Neural cell (in vitro differentiated cells): ENCODE measurements at regions not wholly inside any gene's neighbourhood (a gene's known extent, or its start where the extent isn't known, plus 50 kb on each side); places are given as distances from the start of the nearest gene placed in this dataset.

Experiments used
- H2AFZ ChIP-seq: fragments of 200-600, 300-800 bp; sonication (generic), shearing (Covaris generic); 2 replicates; pipeline ENCODE4 v1.6.0; 2014; ENCODE audit warnings: low read depth, mild to moderate bottlenecking, antibody characterized with exemption, low read length, moderate library complexity
- H3F3A ChIP-seq: fragments of 200-600 bp; shearing (Covaris generic); 2 replicates; pipeline ENCODE4 v1.6.1; 2016; ENCODE audit warnings: mild to moderate bottlenecking, moderate library complexity, mixed read lengths, antibody characterized with exemption, low read length; ENCODE audit not compliant: insufficient read depth, poor library complexity, severe bottlenecking
- H3K27ac ChIP-seq: fragments of 200-600, 300-800 bp; sonication (generic), shearing (Covaris generic); 2 replicates; pipeline ENCODE4 v1.5.1; 2014; ENCODE audit warnings: mild to moderate bottlenecking, low read length, moderate library complexity
- H3K27me3 ChIP-seq: fragments of 300-800, 200-600 bp; sonication (generic), shearing (Covaris generic); 2 replicates; pipeline ENCODE4 v1.6.0; 2014; ENCODE audit warnings: mild to moderate bottlenecking, low read depth, low read length, moderate library complexity; ENCODE audit not compliant: insufficient read depth
- H3K36me3 ChIP-seq: fragments of 300-800, 200-600 bp; sonication (generic), shearing (Covaris generic); 2 replicates; pipeline ENCODE4 v1.5.1; 2014; ENCODE audit warnings: mild to moderate bottlenecking, antibody characterized with exemption, low read length, moderate library complexity; ENCODE audit not compliant: insufficient read depth
- H3K4me2 ChIP-seq: fragments of 300-800, 200-600 bp; sonication (generic), shearing (Covaris generic); 2 replicates; pipeline ENCODE4 v1.6.0; 2014; ENCODE audit warnings: mild to moderate bottlenecking, low read length
- H3K4me3 ChIP-seq: fragments of 300-800, 200-600 bp; sonication (generic), shearing (Covaris generic); 2 replicates; pipeline ENCODE4 v1.5.1; 2014; ENCODE audit warnings: mild to moderate bottlenecking, low read length, moderate library complexity
- H3K79me2 ChIP-seq: fragments of 200-600 bp; shearing (Covaris generic); replicated peaks from 2 replicates; pipeline ENCODE4 v1.6.0; 2014; ENCODE audit warnings: mild to moderate bottlenecking, low read length, moderate library complexity; ENCODE audit not compliant: insufficient read depth
- H3K9ac ChIP-seq: fragments of 300-800, 200-600 bp; sonication (generic), shearing (Covaris generic); 2 replicates; pipeline ENCODE4 v1.6.1; 2016; ENCODE audit warnings: mild to moderate bottlenecking, low read length, mixed read lengths
- H3K9me2 ChIP-seq: fragments of 200-600 bp; shearing (Covaris generic); 2 replicates; pipeline ENCODE4 v1.6.1; 2016; ENCODE audit warnings: mild to moderate bottlenecking, low read length, mixed read lengths; ENCODE audit not compliant: insufficient read depth
- H3K9me3 ChIP-seq: fragments of 200-600, 300-800 bp; sonication (generic), shearing (Covaris generic); 2 replicates; pipeline ENCODE4 v1.6.1; 2016; ENCODE audit warnings: mild to moderate bottlenecking, mixed run types, low read length, moderate library complexity, mixed read lengths
- H4K20me1 ChIP-seq: fragments of 200-600 bp; shearing (Covaris generic); 2 replicates; pipeline ENCODE4 v1.6.1; 2016; ENCODE audit warnings: mild to moderate bottlenecking, mixed run types; ENCODE audit not compliant: insufficient read depth
- CTCF ChIP-seq: fragments of 450-650 bp; IDR thresholded peaks from 2 replicates; pipeline ENCODE4 v1.5.1; 2014; ENCODE audit warnings: antibody characterized with exemption, mild to moderate bottlenecking, moderate library complexity; ENCODE audit not compliant: poor library complexity, severe bottlenecking
- EP300 ChIP-seq: fragments of 450-650 bp; conservative IDR thresholded peaks from 2 replicates; pipeline ENCODE4 v1.6.1; 2014; ENCODE audit warnings: antibody characterized with exemption, mild to moderate bottlenecking, moderate library complexity; ENCODE audit not compliant: poor library complexity, severe bottlenecking
- EZH2 ChIP-seq: fragments of 200-600, 300-800 bp; shearing (Covaris generic), sonication (generic); IDR thresholded peaks from 2 replicates; pipeline ENCODE4 v1.6.1; 2014; ENCODE audit warnings: antibody characterized with exemption, low read length, borderline replicate concordance, mild to moderate bottlenecking; ENCODE audit not compliant: insufficient read depth, poor library complexity, severe bottlenecking
- MXI1 ChIP-seq: fragments of 450-650 bp; conservative IDR thresholded peaks from 2 replicates; pipeline ENCODE4 v1.6.1; 2014; ENCODE audit warnings: antibody characterized with exemption, mild to moderate bottlenecking; ENCODE audit not compliant: poor library complexity, severe bottlenecking
- POLR2AphosphoS5 ChIP-seq: IDR thresholded peaks from 2 replicates; pipeline ENCODE4 v1.6.1; 2012
- RAD21 ChIP-seq: fragments of 450-650 bp; conservative IDR thresholded peaks from 2 replicates; pipeline ENCODE4 v1.6.1; 2014; ENCODE audit warnings: antibody characterized with exemption, mild to moderate bottlenecking, moderate library complexity
- REST ChIP-seq: IDR thresholded peaks from 2 replicates; pipeline ENCODE4 v1.6.1; 2012; ENCODE audit warnings: borderline replicate concordance
- SMC3 ChIP-seq: fragments of 450-650 bp; conservative IDR thresholded peaks from 2 replicates; pipeline ENCODE4 v1.6.1; 2014; ENCODE audit warnings: antibody characterized with exemption, mild to moderate bottlenecking, moderate library complexity; ENCODE audit not compliant: poor library complexity
- TAF1 ChIP-seq: IDR thresholded peaks from 2 replicates; pipeline ENCODE4 v1.6.1; 2012; ENCODE audit warnings: low read depth

GRCh38 chr5:3212869-3213268 is 382.8 kb upstream of the IRX1 start:
- no peak overlapping the region for H2AFZ ChIP-seq
- H3K9ac ChIP-seq, result no peak overlapping the region
- no peaks in the 10 kb centered on the region for H3K27me3 ChIP-seq
- no peaks in the 10 kb centered on the region for H4K20me1 ChIP-seq
- no peaks in the 10 kb centered on the region for H3F3A ChIP-seq
- no peaks in the 10 kb centered on the region for H3K36me3 ChIP-seq
- no peaks in the 10 kb centered on the region for H3K79me2 ChIP-seq
- H3K9me3 ChIP-seq, result no peaks in the 10 kb centered on the region
- H3K27ac ChIP-seq, result no peak overlapping the region
- no peak overlapping the region for H3K4me2 ChIP-seq
- no peak overlapping the region for H3K4me3 ChIP-seq
- TF ChIP-seq POLR2AphosphoS5 (no peak), SMC3 (no peak), REST (no peak), EZH2 (no peak), MXI1 (no peak), CTCF (no peak), RAD21 (no peak), TAF1 (no peak), EP300 (no peak)
- H3K9me2 ChIP-seq, result no peaks in the 10 kb centered on the region

- Histone ChIP-seq H3F3A (no peaks in the 10 kb centered on the region), H4K20me1 (no peaks in the 10 kb centered on the region), H3K27ac (no peak overlapping the region), H3K9ac (no peak overlapping the region), H3K79me2 (no peaks in the 10 kb centered on the region), H2AFZ (no peak overlapping the region), H3K27me3 (no peaks in the 10 kb centered on the region), H3K4me2 (no peak overlapping the region), H3K36me3 (no peaks in the 10 kb centered on the region), H3K9me2 (no peaks in the 10 kb centered on the region), H3K9me3 (no peaks in the 10 kb centered on the region), H3K4me3 (no peak overlapping the region)
- TF ChIP-seq TAF1, result no peak
- TF ChIP-seq MXI1, result no peak
- TF ChIP-seq REST, result no peak
- TF ChIP-seq SMC3, result no peak
- TF ChIP-seq POLR2AphosphoS5, result no peak
- TF ChIP-seq EZH2, result no peak
- no peak for TF ChIP-seq CTCF
- TF ChIP-seq EP300, result no peak
- TF ChIP-seq RAD21, result no peak
These were observed 385.1 kb upstream of the IRX1 start for GRCh38 chr5:3210531-3210930.
